WTC11 (cell line): ENCODE measurements at regions not wholly inside any gene's neighbourhood (a gene's known extent, or its start where the extent isn't known, plus 50 kb on each side); places are given as distances from the start of the nearest gene placed in this dataset.

Source experiments
- ATAC-seq: fragments of 200-7000 bp; cut with Tn5 transposase; 2 replicates; pipeline ENCODE4 v1.10.0; 2021; ENCODE audit warnings: mild to moderate bottlenecking, moderate library complexity
- CTCF ChIA-PET: fragments of 300-600 bp; sonication (Branson Sonifier 250); formaldehyde crosslinking; loops from one replicate; lab custom pipeline; 2021; ENCODE audit warnings: antibody characterized with exemption; lab: Charles Lee
- POLR2A ChIA-PET: fragments of 350-600 bp; sonication (Branson Sonifier 250); formaldehyde crosslinking; loops from one replicate; lab custom pipeline; 2021; ENCODE audit warnings: antibody characterized with exemption; lab: Charles Lee
- DNase-seq: peaks from one replicate; pipeline ENCODE4 v3.0.0; 2021; ENCODE audit warnings: low spot score
- H3K27ac Mint-ChIP-seq: 2 replicates; pipeline ENCODE4 v1.8.0; 2021; ENCODE audit warnings: mixed read lengths
- H3K27me3 Mint-ChIP-seq: 2 replicates; pipeline ENCODE4 v1.8.0; 2021; ENCODE audit warnings: low read depth, mild to moderate bottlenecking, moderate library complexity, mixed read lengths
- H3K36me3 Mint-ChIP-seq: 2 replicates; pipeline ENCODE4 v1.8.0; 2021; ENCODE audit warnings: mixed read lengths
- H3K4me1 Mint-ChIP-seq: 2 replicates; pipeline ENCODE4 v1.8.0; 2022; ENCODE audit warnings: mixed read lengths
- H3K4me3 Mint-ChIP-seq: 2 replicates; pipeline ENCODE4 v1.8.0; 2021; ENCODE audit warnings: mild to moderate bottlenecking, moderate library complexity, mixed read lengths
- H3K9me3 Mint-ChIP-seq: 2 replicates; pipeline ENCODE4 v1.8.0; 2021; ENCODE audit warnings: mixed read lengths
- CBFB ChIP-seq: sonication (generic); formaldehyde crosslinking; IDR thresholded peaks from 2 replicates; pipeline ENCODE4 v1.8.1; 2022; ENCODE audit warnings: mild to moderate bottlenecking, low read depth, missing genetic modification reagents
- CREM ChIP-seq: sonication (generic); formaldehyde crosslinking; IDR thresholded peaks from 2 replicates; pipeline ENCODE4 v1.8.1; 2022; ENCODE audit warnings: mild to moderate bottlenecking, missing genetic modification reagents, moderate library complexity
- ERG ChIP-seq: fragments of 250-450 bp; sonication (Bioruptor Pico); IDR thresholded peaks from 2 replicates; pipeline ENCODE4 v1.8.0; 2021; ENCODE audit warnings: mild to moderate bottlenecking
- GABPB1 ChIP-seq: sonication (generic); formaldehyde crosslinking; IDR thresholded peaks from 2 replicates; pipeline ENCODE4 v1.8.1; 2023; ENCODE audit warnings: mild to moderate bottlenecking, missing genetic modification reagents
- GTF2I ChIP-seq: fragments of 250-450 bp; sonication (Bioruptor Pico); conservative IDR thresholded peaks from 2 replicates; pipeline ENCODE4 v1.4.0; 2021; ENCODE audit warnings: mild to moderate bottlenecking
- MAX ChIP-seq: sonication (generic); formaldehyde crosslinking; IDR thresholded peaks from 2 replicates; pipeline ENCODE4 v1.8.0; 2022; ENCODE audit warnings: mild to moderate bottlenecking, missing genetic modification reagents
- MXD4 ChIP-seq: fragments of 250-450 bp; sonication (Bioruptor Pico); IDR thresholded peaks from 2 replicates; pipeline ENCODE4 v1.8.0; 2021; ENCODE audit warnings: mild to moderate bottlenecking, moderate library complexity, borderline replicate concordance
- RELA ChIP-seq: sonication (generic); formaldehyde crosslinking; IDR thresholded peaks from 2 replicates; pipeline ENCODE4 v1.8.1; 2022; ENCODE audit warnings: missing genetic modification reagents, mild to moderate bottlenecking, borderline replicate concordance
- SOX15 ChIP-seq: fragments of 250-450 bp; sonication (Bioruptor Pico); IDR thresholded peaks from 2 replicates; pipeline ENCODE4 v1.9.0; 2021; ENCODE audit warnings: mild to moderate bottlenecking
- STAT6 ChIP-seq: sonication (generic); formaldehyde crosslinking; conservative IDR thresholded peaks from 2 replicates; pipeline ENCODE4 v1.8.1; 2023; ENCODE audit warnings: mild to moderate bottlenecking, low read depth, missing genetic modification reagents, moderate library complexity
- TEAD4 ChIP-seq: sonication (generic); formaldehyde crosslinking; IDR thresholded peaks from 2 replicates; pipeline ENCODE4 v1.8.0; 2022; ENCODE audit warnings: mild to moderate bottlenecking, missing genetic modification reagents
- TP53 ChIP-seq: sonication (generic); formaldehyde crosslinking; IDR thresholded peaks from 2 replicates; pipeline ENCODE4 v1.8.1; 2023; ENCODE audit warnings: mild to moderate bottlenecking, missing genetic modification reagents
- USF1 ChIP-seq: sonication (generic); formaldehyde crosslinking; IDR thresholded peaks from 2 replicates; pipeline ENCODE4 v1.8.0; 2022; ENCODE audit warnings: mild to moderate bottlenecking, missing genetic modification reagents
- USF2 ChIP-seq: sonication (generic); formaldehyde crosslinking; IDR thresholded peaks from 2 replicates; pipeline ENCODE4 v1.8.1; 2023; ENCODE audit warnings: mild to moderate bottlenecking, missing genetic modification reagents, moderate library complexity
- ZNF138 ChIP-seq: sonication (generic); formaldehyde crosslinking; conservative IDR thresholded peaks from 2 replicates; pipeline ENCODE4 v1.8.1; 2022; ENCODE audit warnings: mild to moderate bottlenecking, moderate library complexity, missing genetic modification reagents
- ZNF281 ChIP-seq: sonication (generic); formaldehyde crosslinking; IDR thresholded peaks from 2 replicates; pipeline ENCODE4 v1.8.0; 2023; ENCODE audit warnings: mild to moderate bottlenecking, missing genetic modification reagents
- ZNF423 ChIP-seq: fragments of 250-450 bp; sonication (Bioruptor Pico); IDR thresholded peaks from 2 replicates; pipeline ENCODE4 v2.1.2; 2022; ENCODE audit warnings: mild to moderate bottlenecking, moderate library complexity
- ZNF512 ChIP-seq: sonication (generic); formaldehyde crosslinking; IDR thresholded peaks from 2 replicates; pipeline ENCODE4 v1.8.1; 2022; ENCODE audit warnings: missing genetic modification reagents, borderline replicate concordance

- TF ChIP-seq ZNF281 (CRISPR knock-in tag) (no peak), GTF2I (CRISPR knock-in tag) (no peak), ERG (no peak), CBFB (CRISPR knock-in tag) (no peak), USF1 (no peak)
Observed at GRCh38 chr2:144579556-144579955, 59.6 kb upstream of the ZEB2 start (continued).

GRCh38 chr2:144578099-144578498 lies 58.2 kb upstream of the ZEB2 start:
- Mint-ChIP-seq H3K27me3 (no peaks in the 10 kb centered on the region), H3K36me3 (no peaks in the 10 kb centered on the region), H3K4me1 (peaks cover 35% of the 10 kb centered on the region), H3K4me3 (no peak overlapping the region), H3K27ac (no peak overlapping the region), H3K9me3 (no peaks in the 10 kb centered on the region)
- ATAC-seq (no peak), DNase-seq (no peak)
- TF ChIP-seq MXD4 (CRISPR knock-in tag), result no peak
- TF ChIP-seq CBFB (CRISPR knock-in tag), result no peak
- TF ChIP-seq TP53 (CRISPR knock-in tag), result no peak
- no peak for TF ChIP-seq ZNF512
- no peak for TF ChIP-seq SOX15 (CRISPR knock-in tag)
- no peak for TF ChIP-seq USF2
- TF ChIP-seq MAX, result no peak
- no peak for TF ChIP-seq RELA (CRISPR knock-in tag)
- TF ChIP-seq STAT6, result no peak
- TF ChIP-seq ZNF138, result no peak
- no peak for TF ChIP-seq ZNF423 (CRISPR knock-in tag)
- no peak for TF ChIP-seq TEAD4 (CRISPR knock-in tag)
- TF ChIP-seq CREM (CRISPR knock-in tag), result no peak
- no peak for TF ChIP-seq GABPB1 (CRISPR knock-in tag)
- CTCF ChIA-PET, result no interaction called here
- POLR2A ChIA-PET, result no interaction called here
